Hippocampal formation (tissue), 2 donors: ENCODE measurements at regions not wholly inside any gene's neighbourhood (a gene's known extent, or its start where the extent isn't known, plus 50 kb on each side); places are given as distances from the start of the nearest gene placed in this dataset.

Experiments used
- DNase-seq, 2 donors: peaks; one replicate each; lab custom pipeline; 2025; lab: John Stamatoyannopoulos, UW

DNA sequence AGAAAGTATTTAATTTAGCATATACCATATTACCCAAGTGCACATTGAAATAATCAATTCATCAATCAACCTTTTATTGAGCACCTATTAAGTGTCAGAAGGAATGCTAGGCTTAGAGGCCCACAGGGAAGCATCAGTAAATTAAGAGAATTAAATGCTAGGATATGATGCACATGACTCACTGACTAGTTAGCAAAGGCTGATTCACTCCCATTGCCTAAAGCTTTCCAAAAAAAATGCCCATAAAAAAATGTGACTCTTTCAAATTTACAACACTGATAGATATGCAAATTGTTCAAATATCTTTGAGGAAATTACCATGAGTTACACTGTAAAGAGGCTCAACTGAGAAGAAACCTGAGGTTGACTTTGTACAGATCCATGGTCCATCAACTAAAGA is 883.3 kb downstream of the CDH11 start:
- DNase-seq = no peak

DNA sequence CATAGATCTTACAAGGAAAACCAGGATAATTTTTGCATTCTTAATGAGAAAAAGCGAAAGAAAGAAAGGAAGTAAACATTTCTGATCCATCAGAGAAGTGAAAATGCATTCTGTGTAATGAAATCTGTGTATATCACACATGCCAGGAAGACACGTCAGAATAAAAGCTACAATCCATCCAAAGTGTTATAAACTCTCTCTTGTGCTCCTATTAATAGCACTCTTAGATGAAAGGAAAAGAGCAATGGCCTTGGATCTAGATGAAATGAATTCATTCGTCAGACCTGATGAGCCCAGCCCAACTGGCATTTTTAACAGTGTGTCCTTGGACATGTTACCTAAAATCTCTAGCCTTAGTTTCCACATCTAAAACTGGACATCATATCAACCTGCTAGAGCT is 885.5 kb downstream of the CDH11 start:
- no peak for DNase-seq

DNA sequence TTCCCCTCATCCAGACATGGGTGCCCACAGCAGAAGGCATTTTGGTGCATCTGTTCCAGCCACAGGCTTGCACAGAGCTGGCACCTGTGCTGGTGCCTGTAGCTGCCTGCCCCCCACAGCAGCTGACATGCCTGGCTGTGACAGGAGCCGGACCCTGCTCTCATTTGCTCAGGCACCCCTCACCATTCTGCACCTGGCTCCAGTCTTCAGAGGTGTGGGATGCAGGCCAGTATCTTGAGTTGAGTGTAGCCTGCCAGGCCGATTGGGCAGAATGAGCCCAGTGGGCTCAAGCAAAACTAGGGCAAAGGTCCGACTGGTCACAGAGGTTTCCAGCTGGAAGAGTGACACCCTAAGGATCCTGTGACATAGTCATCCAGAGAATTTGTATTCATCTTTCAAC is 887.7 kb downstream of the CDH11 start:
- DNase-seq = no peak

DNA sequence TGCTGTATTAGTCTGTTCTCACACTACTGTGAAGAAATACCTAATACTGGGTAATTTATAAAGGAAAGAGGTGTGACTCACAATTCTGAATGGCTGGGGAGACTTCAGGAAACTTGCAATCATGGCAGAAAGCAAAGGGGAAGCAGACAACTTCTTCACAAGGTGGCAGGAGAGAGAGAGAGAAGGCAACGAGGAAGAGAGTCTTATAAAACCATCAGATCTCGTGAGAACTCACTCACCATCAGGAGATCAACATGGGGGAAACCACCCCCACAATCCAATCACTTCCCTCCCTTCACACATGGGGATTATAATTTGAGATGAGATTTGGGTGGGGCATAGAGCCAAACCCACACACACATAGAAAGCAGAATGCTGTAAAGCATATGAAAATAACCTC is 896.2 kb downstream of the CDH11 start:
- no peak for DNase-seq

DNA sequence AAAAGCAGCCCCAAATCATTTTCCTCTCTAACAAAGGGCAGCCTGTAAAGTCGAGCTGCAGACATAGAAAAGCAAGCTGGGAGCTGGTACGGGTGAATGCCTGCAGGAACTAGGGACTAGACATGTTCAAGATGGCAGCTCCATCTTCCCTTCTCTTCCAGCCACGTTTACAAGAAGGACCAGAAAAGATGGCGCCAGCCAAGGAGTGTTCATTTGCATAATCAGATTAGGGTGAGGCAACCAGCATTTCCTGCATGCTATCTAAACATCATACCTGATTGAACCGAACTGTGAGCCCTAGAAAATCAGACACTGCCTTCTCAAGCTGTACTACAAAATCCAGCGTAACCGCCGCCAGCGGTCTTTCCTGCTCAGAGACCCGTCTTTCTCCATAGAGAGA is 896.8 kb downstream of the CDH11 start:
- no peak for DNase-seq

DNA sequence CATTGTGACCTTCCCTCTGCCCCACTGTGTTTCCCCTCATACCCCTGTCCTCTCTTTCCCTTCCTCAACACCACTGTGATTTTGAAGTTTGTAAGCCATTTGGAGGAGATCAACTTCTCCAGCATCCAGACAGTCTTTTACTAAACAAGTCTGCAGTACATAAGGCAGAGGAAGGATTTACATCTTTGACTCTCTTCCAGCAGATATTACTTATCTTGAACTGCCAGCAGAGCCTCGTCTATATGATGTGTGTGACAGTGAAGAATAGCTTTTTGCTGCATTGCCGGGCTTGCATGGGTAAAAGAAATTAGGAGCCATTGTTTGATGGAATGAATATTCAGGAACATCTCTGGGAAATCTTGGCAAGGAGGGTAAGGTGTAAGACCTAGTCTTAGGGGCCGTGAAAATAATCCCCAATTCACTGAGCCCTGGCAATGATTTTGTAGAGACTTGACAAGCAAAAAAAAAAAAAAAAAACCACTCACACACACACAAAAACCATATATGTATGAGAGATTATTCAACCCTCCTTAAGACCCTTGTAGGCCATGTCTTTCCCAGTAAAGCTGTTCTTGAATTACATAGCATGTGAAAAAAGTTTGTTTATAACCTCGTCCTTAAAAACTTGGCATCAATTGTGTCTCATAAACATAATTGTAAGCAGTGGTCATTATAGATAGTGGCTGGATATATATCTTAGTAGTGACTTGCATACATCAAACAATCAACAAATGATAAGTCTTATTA is 903.9 kb downstream of the CDH11 start:
- DNase-seq = no peak

DNA sequence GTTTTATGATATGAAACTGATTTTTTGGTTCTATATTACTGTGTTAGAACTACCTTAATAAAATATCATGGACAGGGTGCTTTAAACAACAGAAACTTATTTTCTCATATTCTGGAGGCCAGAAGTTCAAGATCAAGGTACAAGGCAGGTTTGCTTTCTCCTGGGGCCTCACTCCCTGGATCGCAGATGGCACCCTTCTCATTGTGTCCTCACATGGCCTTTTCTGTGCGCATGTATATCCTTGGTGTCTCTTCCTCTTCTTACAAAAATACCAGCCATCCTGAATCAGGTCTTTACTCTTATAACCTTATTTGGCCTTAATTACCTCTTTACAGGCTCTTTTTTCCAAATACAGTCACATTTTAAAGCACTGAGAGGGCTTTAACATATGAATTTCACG is 906.1 kb downstream of the CDH11 start:
- no peak for DNase-seq

DNA sequence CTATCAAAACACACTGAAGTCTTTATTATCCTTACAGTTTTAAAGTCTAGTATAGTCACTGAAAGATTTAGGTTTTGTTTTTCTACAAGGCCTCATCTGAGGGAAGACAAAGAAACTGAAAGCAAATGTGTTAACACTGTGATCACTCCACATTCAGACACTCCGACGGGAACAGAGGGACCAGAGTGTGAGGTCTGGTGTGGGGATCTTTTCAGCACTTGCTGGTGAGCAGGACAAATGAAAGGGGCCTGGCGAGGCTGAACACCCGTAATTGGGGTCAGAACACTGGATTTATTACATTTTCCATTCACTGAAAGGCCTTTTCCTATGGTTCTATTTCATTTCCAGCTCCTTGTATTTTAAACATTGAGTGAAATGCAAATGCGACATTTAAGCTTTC is 910.5 kb downstream of the CDH11 start:
- no peak for DNase-seq

DNA sequence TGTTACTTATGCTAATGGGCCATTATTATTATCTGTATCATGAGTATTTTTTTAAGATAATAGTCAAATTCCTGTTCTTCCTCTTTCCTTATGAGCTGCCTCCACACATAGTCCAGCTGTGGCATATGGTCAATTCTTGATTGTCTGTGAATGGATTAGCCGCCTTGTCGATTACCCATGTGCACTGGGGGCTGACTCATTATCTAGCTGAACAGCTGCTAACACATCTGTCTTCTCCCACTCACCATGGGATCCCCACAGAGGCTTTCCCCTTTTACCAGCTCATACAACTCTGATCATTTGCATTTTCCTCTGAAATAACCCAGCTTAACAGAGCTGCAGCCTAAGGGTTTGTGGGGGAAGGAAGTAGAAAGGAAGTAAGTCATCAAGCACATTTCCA is 915.0 kb downstream of the CDH11 start:
- DNase-seq = no peak

DNA sequence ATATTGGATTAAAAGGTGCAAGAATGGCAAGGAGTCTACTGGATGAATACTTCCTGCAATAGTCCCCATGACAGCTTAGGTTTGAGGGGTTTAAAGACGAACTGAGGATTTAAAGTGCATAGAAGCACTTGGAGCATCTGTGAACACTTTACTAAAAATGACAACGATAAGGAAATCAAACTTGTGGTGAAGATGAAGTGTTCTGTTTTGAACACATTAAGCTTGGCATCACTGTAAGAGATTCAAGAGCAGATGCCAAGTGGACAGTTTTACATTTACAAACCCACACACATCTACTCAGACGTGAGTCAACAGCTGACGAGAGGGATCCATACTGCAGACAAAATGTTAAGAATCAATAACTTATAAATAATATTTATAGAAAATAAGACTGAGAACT is 918.7 kb downstream of the CDH11 start:
- DNase-seq = no peak

DNA sequence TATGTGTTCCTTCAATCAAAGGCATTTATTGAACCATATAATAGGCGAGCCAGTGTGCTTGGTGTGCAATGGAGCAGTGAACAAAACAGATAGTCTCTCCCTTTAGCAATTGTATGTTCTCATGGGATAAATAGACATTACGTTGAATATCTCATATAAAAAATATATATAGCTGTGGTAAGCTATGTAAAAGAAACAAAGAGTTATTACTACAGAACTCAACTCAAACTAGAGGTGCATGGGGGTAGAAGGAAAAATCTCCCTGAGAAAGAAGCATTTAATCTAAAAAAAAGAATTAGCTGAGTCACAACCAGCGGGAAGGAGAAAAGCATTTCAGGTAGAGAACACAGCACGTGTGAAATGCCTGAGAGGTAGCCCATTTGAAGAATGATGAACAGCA is 919.3 kb downstream of the CDH11 start:
- DNase-seq = no peak

DNA sequence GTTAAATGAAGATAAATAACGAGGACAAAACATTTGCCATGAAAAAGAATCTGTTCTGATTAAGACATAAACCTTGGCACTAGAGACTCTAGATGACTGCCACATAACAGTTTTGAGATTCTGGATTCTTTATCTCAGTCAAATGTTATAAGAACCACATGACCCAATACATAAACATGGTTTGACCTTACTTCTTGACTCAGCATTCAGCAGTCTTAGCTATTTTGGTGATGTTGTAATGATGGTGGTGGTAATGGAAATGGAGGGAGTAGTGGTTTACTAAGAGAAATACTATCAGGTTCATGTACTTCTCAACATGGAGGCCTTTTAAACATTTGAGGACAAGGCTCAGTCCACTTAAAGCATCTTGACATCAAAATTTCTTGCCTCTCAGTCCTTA is 925.4 kb downstream of the CDH11 start:
- no peak for DNase-seq

DNA sequence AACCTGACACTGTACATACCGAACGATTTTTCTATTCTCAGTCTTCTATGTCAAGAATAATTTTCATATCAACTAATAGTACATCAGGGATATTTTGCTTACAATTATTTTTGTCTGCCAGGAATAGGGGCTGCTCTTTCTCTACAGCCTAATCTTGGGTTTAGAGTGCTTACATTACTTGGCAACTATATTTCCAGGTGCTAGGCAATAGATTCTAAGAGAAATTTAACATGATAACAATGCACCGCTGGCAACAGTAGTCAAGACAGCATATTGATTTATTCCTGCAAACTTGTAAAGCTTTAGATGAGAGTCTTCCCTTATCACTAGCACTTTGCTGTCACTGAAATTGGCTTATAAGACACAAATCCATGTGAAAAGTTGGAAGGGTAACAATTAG is 935.9 kb downstream of the CDH11 start:
- no peak for DNase-seq

DNA sequence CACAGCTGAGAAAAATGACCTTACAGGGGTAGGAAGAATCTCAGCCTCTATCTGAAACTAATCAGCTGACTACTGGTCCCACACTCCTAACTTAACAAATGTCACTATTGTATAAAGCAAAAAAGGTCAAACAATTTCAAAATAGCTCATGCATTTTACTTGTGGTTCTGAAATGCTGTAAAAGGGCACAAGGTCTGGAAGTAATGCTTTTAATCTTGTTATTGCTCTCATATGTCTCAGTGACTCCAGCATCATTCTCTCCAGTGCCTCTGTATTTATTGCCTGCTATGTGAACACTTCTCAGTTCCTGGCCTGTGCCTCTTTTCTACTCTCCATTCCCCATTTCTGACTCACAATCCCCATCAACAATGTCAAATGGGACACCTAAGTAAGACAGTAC is 937.7 kb downstream of the CDH11 start:
- DNase-seq = no peak

DNA sequence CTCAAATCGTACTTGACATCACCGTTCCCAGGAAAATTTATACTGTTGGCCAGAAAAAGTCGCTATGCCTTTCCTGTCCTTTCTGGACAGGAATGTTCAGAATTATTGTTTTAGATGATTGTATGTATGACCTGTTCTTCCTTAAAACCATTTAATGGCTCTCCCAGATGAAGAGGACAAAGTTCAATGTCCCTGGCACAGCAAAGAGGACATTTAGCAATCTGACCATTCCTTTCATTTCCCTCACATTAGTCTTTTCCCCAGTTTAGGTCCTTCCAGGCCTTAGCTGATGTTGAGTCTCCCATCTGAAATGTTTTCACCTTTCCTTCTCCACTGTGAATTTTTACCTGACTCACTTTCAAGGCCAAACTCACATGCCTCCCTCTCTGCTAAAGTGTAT is 938.9 kb downstream of the CDH11 start:
- DNase-seq = no peak

DNA sequence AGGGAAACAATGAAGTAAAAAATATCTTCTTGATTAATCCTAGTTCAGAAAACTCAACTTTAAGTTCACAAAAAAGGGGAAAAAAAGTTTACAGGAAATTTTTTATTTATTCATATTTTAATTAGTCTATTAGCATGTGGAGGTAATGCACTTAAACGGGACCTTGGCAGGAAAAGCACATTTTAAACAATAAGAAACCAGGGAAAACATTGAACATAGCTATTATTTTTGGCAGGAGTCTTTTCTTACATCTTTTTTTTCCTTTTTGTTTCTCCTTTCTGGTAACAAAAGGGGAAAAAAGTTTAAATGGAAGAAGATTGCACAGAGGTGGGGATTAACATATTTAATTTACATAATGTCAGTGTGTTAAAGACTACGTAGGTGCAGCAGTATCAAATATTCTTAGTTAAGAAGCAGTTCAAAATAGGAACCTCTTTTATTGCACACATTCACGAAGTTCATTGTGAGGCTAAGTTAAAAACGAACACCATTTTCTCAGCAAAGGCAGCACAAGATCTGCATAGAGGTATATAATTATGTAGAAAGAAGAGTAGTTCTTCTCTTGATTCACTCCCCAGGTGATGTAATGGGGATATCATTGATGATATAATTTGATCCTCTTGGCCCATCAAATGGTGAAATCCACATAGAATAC is 940.5 kb downstream of the CDH11 start:
- DNase-seq = no peak

DNA sequence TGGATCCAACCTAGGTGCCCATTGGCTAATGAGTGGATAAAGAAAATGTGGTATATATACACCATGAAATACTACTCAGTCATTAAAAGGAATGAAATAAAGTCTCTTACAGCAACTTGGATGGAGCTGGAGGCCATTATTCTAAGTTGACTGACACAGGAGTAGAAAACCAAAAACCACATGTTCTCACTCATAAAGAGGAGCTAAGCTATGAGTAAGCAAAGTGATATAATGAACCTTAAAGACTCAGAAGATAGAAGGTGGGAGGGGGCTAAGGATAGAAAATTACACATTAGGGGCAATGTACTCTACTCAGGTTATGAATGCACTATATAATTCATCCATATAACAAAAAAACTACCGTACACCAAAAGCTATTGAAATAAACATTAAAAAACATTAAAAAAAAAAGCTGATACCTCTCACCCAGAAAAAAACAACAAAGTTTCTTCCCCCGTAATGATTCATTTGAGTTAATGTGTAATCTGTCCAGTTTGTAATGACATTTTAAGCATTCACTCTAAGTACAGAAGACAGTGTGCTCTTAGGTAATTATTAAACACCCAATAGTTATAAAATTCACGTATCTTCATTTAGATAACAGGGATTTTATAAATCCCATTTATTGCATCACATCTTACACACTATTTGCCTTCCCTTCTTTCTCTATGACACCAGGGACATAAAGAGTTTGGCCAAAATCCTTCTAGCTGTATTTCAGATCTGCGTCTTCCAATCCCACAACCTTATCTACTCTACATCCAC is 941.5 kb downstream of the CDH11 start:
- DNase-seq = no peak

DNA sequence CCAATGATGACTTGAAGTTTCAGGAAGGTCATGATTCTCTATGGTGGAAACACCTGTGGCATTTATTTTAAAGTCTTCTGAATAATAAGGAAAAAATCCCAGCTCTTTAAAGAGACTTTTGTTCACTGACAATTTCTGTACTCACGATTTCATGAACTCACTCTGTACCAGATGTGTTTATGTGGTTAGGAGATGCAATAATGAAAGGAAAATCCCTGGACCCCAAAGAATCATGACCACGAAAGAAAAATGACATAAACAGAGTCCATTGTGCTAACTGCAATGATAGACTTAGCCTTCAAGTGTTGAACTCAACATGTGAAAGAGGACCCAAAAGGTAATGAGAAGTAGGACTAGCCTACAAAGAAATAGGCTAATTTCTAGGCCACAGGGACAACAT is 947.5 kb downstream of the CDH11 start:
- no peak for DNase-seq

DNA sequence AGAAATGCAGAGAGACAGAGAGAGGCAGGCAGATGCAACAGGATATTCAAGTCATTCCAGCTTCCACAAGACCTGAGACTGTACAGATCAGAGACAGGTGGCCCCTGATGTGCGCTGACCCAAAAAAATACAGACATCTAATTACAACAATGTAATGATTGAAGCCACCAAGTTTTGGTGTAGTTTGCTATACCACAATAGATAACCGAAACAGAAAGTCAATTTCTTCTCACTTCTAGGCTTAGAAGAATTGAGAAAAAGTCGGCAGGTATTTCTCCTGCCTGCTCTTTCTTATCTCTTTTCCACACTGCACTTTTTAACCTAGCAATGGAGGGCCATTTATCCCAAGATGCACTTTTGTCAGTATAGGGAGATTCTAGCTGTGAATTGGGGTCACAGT is 949.2 kb downstream of the CDH11 start:
- DNase-seq = no peak

DNA sequence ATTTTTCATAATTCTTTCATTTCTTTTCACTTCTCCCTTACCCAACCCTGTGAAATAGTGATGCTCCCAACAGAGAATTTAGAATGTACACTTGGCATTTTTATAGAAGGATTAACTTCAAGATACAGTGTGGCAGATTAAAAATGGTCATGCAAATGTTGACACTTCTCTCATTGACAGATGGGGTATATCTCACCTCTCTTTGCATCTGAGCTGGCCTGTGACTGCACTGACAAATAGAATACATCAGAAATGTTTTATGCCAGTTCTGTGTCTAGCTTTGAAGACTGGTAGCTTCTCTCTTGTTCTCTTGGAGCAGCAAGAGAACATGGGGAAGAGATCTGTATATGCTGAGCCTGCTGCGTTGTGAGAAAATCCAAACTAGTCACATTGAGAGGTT is 949.6 kb downstream of the CDH11 start:
- no peak for DNase-seq

DNA sequence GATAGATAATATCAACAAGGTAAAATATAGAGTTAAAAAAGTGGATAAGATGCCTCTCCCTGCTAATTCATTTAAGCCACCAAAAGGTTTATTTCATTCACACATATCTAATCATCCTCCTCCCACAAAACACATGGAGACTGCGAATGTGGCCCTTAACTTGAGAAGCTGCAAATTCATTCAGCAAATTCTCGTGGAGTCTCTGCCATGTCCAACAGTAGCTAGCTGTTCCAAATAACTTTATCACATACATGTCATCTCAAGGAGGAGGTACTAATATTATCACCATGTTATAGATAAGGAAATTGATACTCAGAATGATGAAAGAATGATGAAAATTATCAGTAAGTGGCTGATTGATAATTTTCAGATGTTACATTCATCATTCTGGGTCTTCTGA is 950.2 kb downstream of the CDH11 start:
- no peak for DNase-seq

DNA sequence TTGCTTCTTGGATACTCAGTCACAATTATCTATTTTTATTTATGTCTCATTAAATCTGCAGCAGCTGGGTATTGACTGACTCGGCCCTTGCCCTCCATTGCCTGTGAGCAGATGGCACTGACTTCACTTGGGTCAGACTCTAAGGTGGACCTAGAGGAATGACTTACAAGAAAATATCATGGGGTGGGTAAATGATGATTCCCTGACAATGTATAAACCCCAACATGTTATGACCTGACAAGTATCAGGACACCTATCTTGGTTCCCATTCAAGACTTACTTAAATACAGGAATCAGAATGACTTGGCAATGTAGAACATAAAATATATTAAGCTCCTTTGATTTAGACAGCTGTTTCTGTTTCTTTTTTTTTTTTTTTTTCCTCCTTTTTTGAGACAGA is 953.5 kb downstream of the CDH11 start:
- DNase-seq = no peak

DNA sequence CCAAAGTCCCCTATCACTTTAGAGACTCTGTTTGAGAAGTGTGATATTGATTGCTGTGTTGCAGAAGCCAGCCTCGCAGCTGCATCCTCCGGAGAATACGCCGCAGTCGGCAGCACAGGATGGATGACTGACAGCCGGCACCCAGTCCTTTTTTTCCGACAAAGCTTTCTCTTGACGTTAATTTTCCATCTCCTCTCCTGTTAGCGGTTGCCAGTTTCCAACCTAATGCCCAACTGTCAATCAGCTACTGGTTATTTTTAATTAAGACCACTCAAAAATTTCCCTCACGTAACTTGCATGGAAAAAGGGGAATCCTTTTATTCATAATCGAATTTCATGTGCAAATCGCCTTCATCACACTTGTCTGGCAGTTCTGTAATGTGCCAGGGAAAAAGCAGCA is 953.9 kb downstream of the CDH11 start:
- no peak for DNase-seq
